Upper lobe of left lung (tissue), 6 donors: ENCODE measurements at regions not wholly inside any gene's neighbourhood (a gene's known extent, or its start where the extent isn't known, plus 50 kb on each side); places are given as distances from the start of the nearest gene placed in this dataset.
A peak's percentile ranks its signal among the peaks of the same experiment; 100 is the strongest.
"Not testable (repeated sequence)": the region's sequence is repeated elsewhere in the genome, so short reads cannot be mapped to it uniquely, and the experiment has no call there.

Source experiments
- ATAC-seq, 2 donors: fragments of 200-7000 bp; cut with Tn5 transposase; one replicate each; pipeline ENCODE4 v1.9.1; 2022; ENCODE audit warnings: mild to moderate bottlenecking in 2 of 2, moderate library complexity in 2 of 2; ENCODE audit not compliant: low FRiP score in 2 of 2
- DNase-seq, 2 donors: peaks; one replicate each; pipeline ENCODE4 v3.0.0-alpha.2; 2019 to 2020
- H3K27ac ChIP-seq, 4 donors: fragments of 200-600 bp; sonication (generic); one replicate each; pipeline ENCODE4 v1.5.1; 2016 to 2019
- H3K27me3 ChIP-seq, 4 donors: fragments of 200-600 bp; sonication (generic); one replicate each; pipeline ENCODE4 v1.5.1; 2017 to 2019
- H3K36me3 ChIP-seq, 4 donors: fragments of 200-600 bp; sonication (generic); one replicate each; pipeline ENCODE4 v1.5.1; 2016 to 2019
- H3K4me1 ChIP-seq, 4 donors: fragments of 200-600 bp; sonication (generic); one replicate each; pipeline ENCODE4 v1.5.1; 2018 to 2019
- H3K4me3 ChIP-seq, 4 donors: fragments of 200-600 bp; sonication (generic); one replicate each; pipeline ENCODE4 v1.5.1; 2017 to 2019; ENCODE audit warnings: mild to moderate bottlenecking in 2 of 4, moderate library complexity in 1 of 4
- H3K9me3 ChIP-seq, 4 donors: fragments of 200-600 bp; sonication (generic); one replicate each; pipeline ENCODE4 v1.5.1; 2018 to 2019
- EP300 ChIP-seq, 4 donors: sonication (generic); formaldehyde crosslinking; IDR thresholded peaks; one replicate each; pipeline ENCODE4 v1.5.1; 2017; ENCODE audit warnings: antibody characterized with exemption in 4 of 4, control low read depth in 2 of 4
- POLR2A ChIP-seq, 4 donors: fragments of 450-650 bp; IDR thresholded peaks; one replicate each; pipeline ENCODE4 v1.5.1; 2016 to 2017; ENCODE audit warnings: antibody characterized with exemption in 4 of 4, mild to moderate bottlenecking in 2 of 4
- POLR2AphosphoS5 ChIP-seq, 2 donors: sonication (generic); formaldehyde crosslinking; IDR thresholded peaks; one replicate each; pipeline ENCODE4 v1.5.1; 2017; ENCODE audit warnings: antibody characterized with exemption in 2 of 2
- WGBS, 2 donors: methylation state at CpG; one replicate each; pipeline ENCODE4 v1.1.5; 2017 to 2018; 5-methylcytosine and 5-hydroxymethylcytosine counted together
- TF ChIP-seq, protein P1 (sequence below), 6 experiments: fragments of 450-650 bp in 4 of 6; fragments of 200-600 bp in 2 of 6; sonication (generic) in 2 of 6; IDR thresholded peaks; one replicate each; pipeline ENCODE4 v1.5.1; 2016 to 2019; ENCODE audit warnings: antibody characterized with exemption in 6 of 6
- donor health status: DM: no; HTN: no; CAD: no; lungs with moderate emphysema.
- donor health status: DM: no; HTN: yes; CAD: no; lungs with severe emphysema.

DNA sequence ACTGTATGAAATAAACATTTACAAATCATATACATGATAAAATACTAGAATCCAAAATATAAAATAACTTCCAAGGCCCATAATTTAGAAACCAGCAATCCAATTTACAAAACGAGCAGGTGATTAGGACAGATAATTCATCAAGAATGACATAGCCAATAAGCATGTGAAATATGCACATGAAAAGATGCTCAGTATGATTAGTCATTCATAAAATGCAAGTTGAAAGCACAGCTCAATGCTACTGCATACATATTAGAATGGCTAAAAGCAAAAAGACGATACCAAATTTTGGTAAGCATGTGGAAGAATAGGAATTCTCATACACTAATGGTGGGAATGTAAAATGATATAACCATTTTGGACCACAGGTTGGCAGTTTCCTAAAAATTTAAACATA lies 837.2 kb upstream of the MIR17HG start:
- Histone ChIP-seq H3K27me3 (no peaks in the 10 kb centered on the region), H3K4me1 (no peaks in the 10 kb centered on the region), H3K36me3 (no peaks in the 10 kb centered on the region), H3K9me3 (no peaks in the 10 kb centered on the region), H3K4me3 (no peak overlapping the region), H3K27ac (no peak overlapping the region)
- TF ChIP-seq, protein P1, sequence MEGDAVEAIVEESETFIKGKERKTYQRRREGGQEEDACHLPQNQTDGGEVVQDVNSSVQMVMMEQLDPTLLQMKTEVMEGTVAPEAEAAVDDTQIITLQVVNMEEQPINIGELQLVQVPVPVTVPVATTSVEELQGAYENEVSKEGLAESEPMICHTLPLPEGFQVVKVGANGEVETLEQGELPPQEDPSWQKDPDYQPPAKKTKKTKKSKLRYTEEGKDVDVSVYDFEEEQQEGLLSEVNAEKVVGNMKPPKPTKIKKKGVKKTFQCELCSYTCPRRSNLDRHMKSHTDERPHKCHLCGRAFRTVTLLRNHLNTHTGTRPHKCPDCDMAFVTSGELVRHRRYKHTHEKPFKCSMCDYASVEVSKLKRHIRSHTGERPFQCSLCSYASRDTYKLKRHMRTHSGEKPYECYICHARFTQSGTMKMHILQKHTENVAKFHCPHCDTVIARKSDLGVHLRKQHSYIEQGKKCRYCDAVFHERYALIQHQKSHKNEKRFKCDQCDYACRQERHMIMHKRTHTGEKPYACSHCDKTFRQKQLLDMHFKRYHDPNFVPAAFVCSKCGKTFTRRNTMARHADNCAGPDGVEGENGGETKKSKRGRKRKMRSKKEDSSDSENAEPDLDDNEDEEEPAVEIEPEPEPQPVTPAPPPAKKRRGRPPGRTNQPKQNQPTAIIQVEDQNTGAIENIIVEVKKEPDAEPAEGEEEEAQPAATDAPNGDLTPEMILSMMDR (IDR thresholded peaks at IDR 0.05), result no peak
- TF ChIP-seq POLR2A (IDR thresholded peaks at IDR 0.05) (no peak), POLR2AphosphoS5 (IDR thresholded peaks at IDR 0.05) (no peak), EP300 (IDR thresholded peaks at IDR 0.05) (no peak)
- no peak for ATAC-seq
- 85 to 86% methylated on average over 2 of the region's 2 CpGs for WGBS, 2 donors
- DNase-seq, result no peak

DNA sequence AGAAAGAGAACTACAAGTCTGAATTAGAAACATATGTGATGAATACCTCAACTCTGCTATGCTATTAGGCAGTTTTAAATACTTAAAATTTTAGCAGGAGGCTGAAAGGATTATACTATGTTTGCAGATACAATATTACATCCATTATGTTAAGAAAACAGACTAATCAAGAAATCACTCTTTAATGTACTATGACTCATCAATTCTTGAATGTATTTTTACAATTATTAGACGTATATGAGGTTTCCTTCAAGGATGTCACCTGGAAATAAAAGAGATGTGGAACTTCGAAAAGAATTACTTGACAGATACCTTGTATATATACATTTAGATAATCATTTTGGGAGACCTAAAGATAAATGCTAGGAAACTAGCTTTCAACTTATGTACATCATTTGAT lies 835.6 kb upstream of the MIR17HG start:
- Histone ChIP-seq H3K4me3 (no peak overlapping the region), H3K36me3 (no peaks in the 10 kb centered on the region), H3K4me1 (no peaks in the 10 kb centered on the region), H3K27me3 (no peaks in the 10 kb centered on the region), H3K27ac (no peak overlapping the region), H3K9me3 (no peaks in the 10 kb centered on the region)
- 64 to 76% methylated on average over 2 of the region's 2 CpGs for WGBS, 2 donors
- TF ChIP-seq EP300 (IDR thresholded peaks at IDR 0.05) (no peak), POLR2AphosphoS5 (IDR thresholded peaks at IDR 0.05) (no peak), POLR2A (IDR thresholded peaks at IDR 0.05) (no peak)
- TF ChIP-seq, protein P1 (IDR thresholded peaks at IDR 0.05), result no peak
- ATAC-seq (no peak), DNase-seq (no peak)

DNA sequence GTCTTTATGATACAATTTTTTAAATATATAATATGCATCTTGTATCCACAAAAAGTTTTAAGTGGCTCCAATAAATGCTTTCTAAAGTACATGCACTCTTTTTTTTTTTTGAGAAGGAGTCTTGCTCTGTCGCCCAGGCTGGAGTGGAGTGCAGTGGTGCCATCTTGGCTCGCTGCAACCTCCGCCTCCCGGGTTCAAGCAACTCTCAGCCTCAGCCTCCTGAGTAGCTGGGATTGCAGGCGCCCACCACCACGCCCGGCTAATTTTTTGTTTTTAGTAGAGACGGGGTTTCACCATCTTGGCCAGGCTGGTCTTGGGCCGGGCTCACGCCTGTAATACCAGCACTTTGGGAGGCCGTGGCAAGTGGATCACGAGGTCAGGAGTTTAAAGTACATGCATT lies 832.8 kb upstream of the MIR17HG start:
- not testable (repeated sequence) for H3K27ac ChIP-seq, H3K36me3 ChIP-seq, H3K27me3 ChIP-seq, H3K4me3 ChIP-seq, H3K4me1 ChIP-seq, ATAC-seq, H3K9me3 ChIP-seq
- 93% methylated on average over 12 of the region's 12 CpGs for WGBS, 2 donors
- DNase-seq, result peak in 1 of 2 donors; percentile 36

- Histone ChIP-seq H3K4me3 (no peak overlapping the region), H3K36me3 (no peaks in the 10 kb centered on the region), H3K4me1 (no peaks in the 10 kb centered on the region), H3K27me3 (no peaks in the 10 kb centered on the region), H3K27ac (no peak overlapping the region), H3K9me3 (peaks cover 0 to 4% (median 2%) of the 10 kb centered on the region in 4 donors)
- DNase-seq (no peak), ATAC-seq (no peak)
- no peak for TF ChIP-seq EP300 (IDR thresholded peaks at IDR 0.05)
- no peak for TF ChIP-seq POLR2AphosphoS5 (IDR thresholded peaks at IDR 0.05)
- TF ChIP-seq, protein P1 (IDR thresholded peaks at IDR 0.05), result no peak
- no peak for TF ChIP-seq POLR2A (IDR thresholded peaks at IDR 0.05)
These were observed 829.1 kb upstream of the MIR17HG start for GRCh38 chr13:90518417-90518816.

DNA sequence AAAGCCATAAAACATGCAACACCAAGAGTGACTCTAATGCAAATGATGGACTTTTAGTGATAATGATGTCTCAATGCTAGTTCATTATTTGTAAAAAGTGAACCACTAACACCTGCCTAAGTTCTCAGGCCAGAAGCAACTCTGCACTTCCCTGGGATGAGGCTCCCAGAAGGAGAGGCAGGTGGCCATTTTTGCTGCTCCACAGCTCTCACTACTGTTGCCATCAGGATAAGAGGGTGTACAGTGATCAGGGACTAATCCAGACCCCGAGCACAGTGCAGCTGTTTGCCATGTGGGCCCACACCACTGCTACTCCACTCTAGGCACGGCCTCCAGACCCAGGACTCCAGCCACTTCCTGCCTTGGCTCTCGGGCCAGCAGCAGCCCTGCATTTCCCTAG lies 828.3 kb upstream of the MIR17HG start:
- H3K4me3 ChIP-seq, result no peak overlapping the region
- DNase-seq, result no peak
- 42 to 54% methylated on average over 2 to 3 of the region's 3 CpGs for WGBS, 2 donors
- no peak overlapping the region for H3K27ac ChIP-seq
- H3K36me3 ChIP-seq, result no peaks in the 10 kb centered on the region
- H3K9me3 ChIP-seq, result peaks cover 0 to 4% (median 2%) of the 10 kb centered on the region in 4 donors
- ATAC-seq, result peak in 1 of 2 donors; percentile 46
- no peaks in the 10 kb centered on the region for H3K27me3 ChIP-seq
- TF ChIP-seq POLR2A (IDR thresholded peaks at IDR 0.05) (no peak), EP300 (IDR thresholded peaks at IDR 0.05) (no peak), POLR2AphosphoS5 (IDR thresholded peaks at IDR 0.05) (no peak)
- TF ChIP-seq, protein P1 (IDR thresholded peaks at IDR 0.05), result no peak
- H3K4me1 ChIP-seq, result no peaks in the 10 kb centered on the region
